ENCODE measurements at regions not wholly inside any gene's neighbourhood (a gene's known extent, or its start where the extent isn't known, plus 50 kb on each side); places are given as distances from the start of the nearest gene placed in this dataset.

DNA sequence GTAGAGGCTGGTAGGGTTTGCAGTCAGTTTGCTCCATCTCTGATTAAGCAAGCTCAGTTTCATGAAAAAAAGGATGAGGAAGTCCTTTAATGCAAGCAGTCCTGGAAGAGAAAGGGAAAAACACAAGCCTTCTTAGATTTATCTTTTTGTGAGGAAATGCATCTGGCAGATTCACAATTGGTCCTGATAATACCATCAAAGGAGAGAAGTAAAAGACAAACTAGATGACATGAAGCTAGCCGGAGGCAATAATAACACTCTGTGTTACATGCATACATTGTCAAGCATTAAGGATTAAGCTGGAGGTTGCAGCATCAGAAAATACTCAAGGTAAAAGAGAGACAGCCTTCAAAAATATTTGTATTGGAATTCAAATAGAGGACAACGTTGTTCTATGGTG, 356.0 kb upstream of the TEX13C start, which contains the start of gene TENM1:
Gene TENM1, minus strand, starts transcription at position 101 of the 400 bp plus-strand sequence.
- Histone ChIP-seq H3K27ac (replicated peaks) (no peak within 1 kb of the TSS), H3K27me3 (ENCODE audit: insufficient read depth, poor library complexity, severe bottlenecking) (no peaks in the 10 kb centered on the region), H3K4me3 (replicated peaks; ENCODE audit: insufficient read depth, low read length) (no peak within 1 kb of the TSS)
- TF ChIP-seq GABPA (IDR thresholded peaks at IDR 0.05; ENCODE audit: low read depth) (no peak), POLR2AphosphoS5 (IDR thresholded peaks at IDR 0.05; ENCODE audit: low read depth) (no peak), SPI1 (IDR thresholded peaks at IDR 0.05; ENCODE audit: borderline replicate concordance, low read depth) (no peak)
- TF ChIP-seq, protein P1, sequence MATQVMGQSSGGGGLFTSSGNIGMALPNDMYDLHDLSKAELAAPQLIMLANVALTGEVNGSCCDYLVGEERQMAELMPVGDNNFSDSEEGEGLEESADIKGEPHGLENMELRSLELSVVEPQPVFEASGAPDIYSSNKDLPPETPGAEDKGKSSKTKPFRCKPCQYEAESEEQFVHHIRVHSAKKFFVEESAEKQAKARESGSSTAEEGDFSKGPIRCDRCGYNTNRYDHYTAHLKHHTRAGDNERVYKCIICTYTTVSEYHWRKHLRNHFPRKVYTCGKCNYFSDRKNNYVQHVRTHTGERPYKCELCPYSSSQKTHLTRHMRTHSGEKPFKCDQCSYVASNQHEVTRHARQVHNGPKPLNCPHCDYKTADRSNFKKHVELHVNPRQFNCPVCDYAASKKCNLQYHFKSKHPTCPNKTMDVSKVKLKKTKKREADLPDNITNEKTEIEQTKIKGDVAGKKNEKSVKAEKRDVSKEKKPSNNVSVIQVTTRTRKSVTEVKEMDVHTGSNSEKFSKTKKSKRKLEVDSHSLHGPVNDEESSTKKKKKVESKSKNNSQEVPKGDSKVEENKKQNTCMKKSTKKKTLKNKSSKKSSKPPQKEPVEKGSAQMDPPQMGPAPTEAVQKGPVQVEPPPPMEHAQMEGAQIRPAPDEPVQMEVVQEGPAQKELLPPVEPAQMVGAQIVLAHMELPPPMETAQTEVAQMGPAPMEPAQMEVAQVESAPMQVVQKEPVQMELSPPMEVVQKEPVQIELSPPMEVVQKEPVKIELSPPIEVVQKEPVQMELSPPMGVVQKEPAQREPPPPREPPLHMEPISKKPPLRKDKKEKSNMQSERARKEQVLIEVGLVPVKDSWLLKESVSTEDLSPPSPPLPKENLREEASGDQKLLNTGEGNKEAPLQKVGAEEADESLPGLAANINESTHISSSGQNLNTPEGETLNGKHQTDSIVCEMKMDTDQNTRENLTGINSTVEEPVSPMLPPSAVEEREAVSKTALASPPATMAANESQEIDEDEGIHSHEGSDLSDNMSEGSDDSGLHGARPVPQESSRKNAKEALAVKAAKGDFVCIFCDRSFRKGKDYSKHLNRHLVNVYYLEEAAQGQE (IDR thresholded peaks at IDR 0.05; ENCODE audit: insufficient replicate concordance, low read depth): no peak
- TF ChIP-seq, protein P2, sequence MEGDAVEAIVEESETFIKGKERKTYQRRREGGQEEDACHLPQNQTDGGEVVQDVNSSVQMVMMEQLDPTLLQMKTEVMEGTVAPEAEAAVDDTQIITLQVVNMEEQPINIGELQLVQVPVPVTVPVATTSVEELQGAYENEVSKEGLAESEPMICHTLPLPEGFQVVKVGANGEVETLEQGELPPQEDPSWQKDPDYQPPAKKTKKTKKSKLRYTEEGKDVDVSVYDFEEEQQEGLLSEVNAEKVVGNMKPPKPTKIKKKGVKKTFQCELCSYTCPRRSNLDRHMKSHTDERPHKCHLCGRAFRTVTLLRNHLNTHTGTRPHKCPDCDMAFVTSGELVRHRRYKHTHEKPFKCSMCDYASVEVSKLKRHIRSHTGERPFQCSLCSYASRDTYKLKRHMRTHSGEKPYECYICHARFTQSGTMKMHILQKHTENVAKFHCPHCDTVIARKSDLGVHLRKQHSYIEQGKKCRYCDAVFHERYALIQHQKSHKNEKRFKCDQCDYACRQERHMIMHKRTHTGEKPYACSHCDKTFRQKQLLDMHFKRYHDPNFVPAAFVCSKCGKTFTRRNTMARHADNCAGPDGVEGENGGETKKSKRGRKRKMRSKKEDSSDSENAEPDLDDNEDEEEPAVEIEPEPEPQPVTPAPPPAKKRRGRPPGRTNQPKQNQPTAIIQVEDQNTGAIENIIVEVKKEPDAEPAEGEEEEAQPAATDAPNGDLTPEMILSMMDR (IDR thresholded peaks at IDR 0.05; ENCODE audit: insufficient read depth, low read length): no peak
- no peak for DNase-seq (ENCODE audit: low read depth in 1 of 2, low spot score in 1 of 2)

DNA sequence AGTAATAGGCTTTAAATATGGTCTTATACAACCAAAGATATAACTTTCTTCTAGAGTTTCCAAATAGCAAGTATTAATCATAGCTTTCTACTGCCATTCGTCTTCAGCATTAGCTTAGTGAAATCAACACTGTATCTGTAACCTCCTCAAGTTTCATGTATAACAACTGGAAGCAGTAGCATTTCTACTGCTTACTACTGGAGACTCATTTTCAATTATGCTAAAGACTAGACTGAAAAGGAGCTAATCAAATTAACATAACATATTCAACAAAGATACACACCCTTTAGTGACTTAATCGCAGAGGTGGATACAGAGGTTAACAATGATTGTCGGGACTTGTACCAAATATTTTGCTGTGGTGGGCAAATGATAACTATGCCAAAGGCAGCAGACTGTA, 344.2 kb upstream of the TEX13C start:
- Histone ChIP-seq H3K27ac (replicated peaks) (no peak overlapping the region), H3K27me3 (ENCODE audit: insufficient read depth, poor library complexity, severe bottlenecking) (no peaks in the 10 kb centered on the region), H3K4me3 (replicated peaks; ENCODE audit: insufficient read depth, low read length) (no peak overlapping the region)
- TF ChIP-seq GABPA (IDR thresholded peaks at IDR 0.05; ENCODE audit: low read depth): no peak
- TF ChIP-seq, protein P1 (IDR thresholded peaks at IDR 0.05; ENCODE audit: insufficient replicate concordance, low read depth): no peak
- no peak for TF ChIP-seq POLR2AphosphoS5 (IDR thresholded peaks at IDR 0.05; ENCODE audit: low read depth)
- no peak for DNase-seq (ENCODE audit: low read depth in 1 of 2, low spot score in 1 of 2)

DNA sequence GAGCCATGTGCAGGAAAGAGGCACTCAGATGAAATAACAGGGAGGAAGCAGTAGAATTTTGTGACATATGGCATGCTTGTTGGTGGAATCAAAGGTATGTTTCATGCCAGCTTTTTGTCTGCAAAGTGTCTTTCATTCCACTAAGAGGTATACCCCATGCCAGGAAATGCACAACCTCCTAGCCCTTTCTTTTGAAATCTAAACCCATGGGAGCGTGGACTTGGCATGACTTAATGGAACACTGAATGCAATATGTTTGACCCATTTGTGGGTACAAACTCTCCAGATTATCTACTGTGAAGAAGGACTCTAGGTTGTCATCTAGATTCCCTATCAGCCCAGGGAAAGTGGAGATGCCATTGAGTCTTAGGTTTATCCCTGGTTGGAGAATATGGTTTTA, 338.3 kb upstream of the TEX13C start:
- Histone ChIP-seq H3K27me3 (ENCODE audit: insufficient read depth, poor library complexity, severe bottlenecking) (no peaks in the 10 kb centered on the region), H3K4me3 (replicated peaks; ENCODE audit: insufficient read depth, low read length) (no peak overlapping the region), H3K27ac (replicated peaks) (no peak overlapping the region)
- no peak for DNase-seq (ENCODE audit: low read depth in 1 of 2, low spot score in 1 of 2)
- TF ChIP-seq, protein P1 (IDR thresholded peaks at IDR 0.05; ENCODE audit: insufficient replicate concordance, low read depth): no peak
- TF ChIP-seq, protein P2 (IDR thresholded peaks at IDR 0.05; ENCODE audit: insufficient read depth, low read length): no peak

All from HL-60 (cell line).